Fibroblast of the aortic adventitia (primary cell): ENCODE measurements at regions not wholly inside any gene's neighbourhood (a gene's known extent, or its start where the extent isn't known, plus 50 kb on each side); places are given as distances from the start of the nearest gene placed in this dataset.
"Not testable (repeated sequence)": the region's sequence is repeated elsewhere in the genome, so short reads cannot be mapped to it uniquely, and the experiment has no call there.

Source experiments
- DNase-seq: peaks from one replicate; pipeline ENCODE4 v3.0.0-alpha.2; 2010; ENCODE audit warnings: low read depth
- H3K4me3 ChIP-seq: 2 replicates; pipeline ENCODE4 v1.5.1; 2011; ENCODE audit warnings: low read depth, mild to moderate bottlenecking, control low read depth, low read length, moderate library complexity
- CTCF ChIP-seq: IDR thresholded peaks from 2 replicates; pipeline ENCODE4 v1.5.1; 2011; ENCODE audit warnings: mild to moderate bottlenecking, low read length, control low read depth, inconsistent platforms; ENCODE audit not compliant: insufficient read depth

GRCh38 chr7:25731846-25732245, 420.2 kb upstream of the NFE2L3 start:
- no peak for TF ChIP-seq CTCF
- no peak for DNase-seq
- no peak overlapping the region for H3K4me3 ChIP-seq

DNA sequence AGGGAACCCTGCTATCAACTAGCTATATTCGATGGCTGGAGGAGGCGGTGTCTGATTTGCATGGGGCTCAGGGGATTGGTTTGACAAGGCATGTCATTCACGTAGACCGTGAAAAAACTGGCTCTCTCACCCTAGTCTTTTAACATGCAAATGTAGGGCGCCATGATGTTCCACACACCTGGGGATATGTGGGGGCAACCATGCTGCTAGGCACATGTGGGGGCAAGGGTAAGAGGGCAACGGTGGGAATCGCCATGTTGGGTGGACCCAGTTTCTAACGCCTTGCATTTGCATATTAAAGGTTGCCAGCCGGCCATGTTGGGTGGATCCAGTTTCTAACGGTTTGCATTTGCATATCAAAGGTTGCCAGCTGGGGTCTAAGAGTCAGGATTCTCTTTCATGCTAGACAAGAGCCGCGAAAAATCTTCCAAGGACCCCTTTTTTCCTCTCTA, 419.2 kb upstream of the NFE2L3 start:
- no peak overlapping the region for H3K4me3 ChIP-seq
- no peak for DNase-seq
- no peak for TF ChIP-seq CTCF

DNA sequence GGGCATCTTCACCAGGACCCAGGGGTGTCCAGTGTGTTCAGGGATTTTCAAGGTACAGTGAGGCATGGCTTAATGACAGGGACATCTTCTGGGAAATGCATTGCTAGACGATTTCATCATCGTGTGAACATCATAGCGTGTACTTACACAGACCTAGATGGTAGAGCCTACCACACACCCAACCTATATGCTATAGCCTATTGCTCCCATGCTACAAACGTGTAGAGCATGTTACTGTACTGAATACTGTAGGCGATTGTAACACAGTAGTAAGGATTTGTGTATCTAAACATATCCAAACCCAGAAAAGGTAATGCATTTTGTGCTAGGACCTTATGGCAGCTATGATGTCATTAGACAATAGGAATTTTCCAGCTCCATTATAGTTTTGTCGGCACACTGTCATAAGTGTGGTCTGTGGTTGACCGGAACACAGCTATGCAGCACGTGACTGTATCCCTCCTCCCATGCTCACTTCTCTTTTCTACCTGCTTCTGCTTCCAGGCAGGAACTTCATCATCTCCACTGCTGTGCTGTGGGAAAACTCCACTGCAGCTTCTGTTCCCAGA, 416.2 kb upstream of the NFE2L3 start:
- no peak for TF ChIP-seq CTCF
- no peak overlapping the region for H3K4me3 ChIP-seq
- no peak for DNase-seq

DNA sequence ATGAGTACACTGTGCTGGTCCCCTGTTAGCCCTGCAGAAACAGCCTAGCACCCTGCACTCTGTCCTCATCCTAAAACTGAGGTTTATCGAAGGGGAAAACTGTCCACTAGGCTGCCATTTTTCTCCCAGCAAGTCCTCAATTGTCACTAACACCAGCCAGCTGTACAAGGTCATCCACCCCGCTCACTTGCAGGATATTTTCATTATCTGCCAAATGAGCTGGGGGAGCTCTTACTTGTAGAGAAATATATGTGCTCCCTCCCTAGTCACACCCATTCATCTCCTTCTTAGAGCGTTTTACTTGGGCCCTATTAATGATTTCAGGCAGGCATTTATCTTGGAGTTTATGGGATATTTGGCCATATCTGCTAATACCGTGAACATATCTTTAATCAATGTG, 413.5 kb upstream of the NFE2L3 start:
- no peak for TF ChIP-seq CTCF
- DNase-seq: no peak
- no peak overlapping the region for H3K4me3 ChIP-seq

GRCh38 chr7:25739143-25739542, 412.9 kb upstream of the NFE2L3 start:
- no peak for TF ChIP-seq CTCF
- DNase-seq: no peak
- no peak overlapping the region for H3K4me3 ChIP-seq

- H3K4me3 ChIP-seq: no peak overlapping the region
- DNase-seq: no peak
- no peak for TF ChIP-seq CTCF
Observed at GRCh38 chr7:25742316-25742715, 409.7 kb upstream of the NFE2L3 start.

- H3K4me3 ChIP-seq, DNase-seq: not testable (repeated sequence)
Observed at GRCh38 chr7:25743670-25744451, 408.1 kb upstream of the NFE2L3 start.
